ENCODE measurements at regions not wholly inside any gene's neighbourhood (a gene's known extent, or its start where the extent isn't known, plus 50 kb on each side); places are given as distances from the start of the nearest gene placed in this dataset.

DNA sequence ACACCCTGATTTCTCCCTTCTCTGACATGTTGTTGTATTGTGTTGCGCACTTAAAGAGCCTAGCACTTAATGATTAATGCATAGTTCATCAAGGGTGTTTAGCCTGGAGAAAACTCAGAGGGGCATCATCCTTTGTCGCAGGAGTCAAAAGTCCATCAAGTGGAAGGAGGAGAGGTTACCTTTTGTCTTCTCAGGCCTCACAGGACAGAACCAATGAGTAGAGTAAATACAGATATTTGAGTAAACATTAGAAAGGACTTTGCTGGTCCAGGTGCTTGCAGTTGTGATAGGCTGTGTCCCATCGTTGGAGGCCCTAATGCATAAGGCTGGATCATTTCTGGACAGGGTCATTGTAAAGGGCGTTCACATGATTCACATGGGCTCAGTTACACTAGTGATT is 430.9 kb downstream of the PCNX1 start:
- H3K27me3 ChIP-seq (ENCODE audit: control insufficient read depth, insufficient read depth, low read length): no peaks in the 10 kb centered on the region
- intact Hi-C loops (cut with micrococcal nuclease): no loop called here
- H2BK120ac ChIP-seq (ENCODE audit: low read depth, low read length): no peak overlapping the region
- 0 out of 2 replicates have a peak, but pooled peaks cover 2% of the 10 kb centered on the region for H3K36me3 ChIP-seq (ENCODE audit: control insufficient read depth, insufficient read depth, low read length)
- dilution Hi-C loops (cut with HindIII; ENCODE audit: low sequenced_read_pairs, unreplicated experiment): no loop called here
- H3K14ac ChIP-seq (replicated peaks; ENCODE audit: low read depth, low read length): no peak overlapping the region
- no peak overlapping the region for H3K4me2 ChIP-seq (ENCODE audit: low read depth, low read length)
- no peak overlapping the region for H4K8ac ChIP-seq (ENCODE audit: low read depth in 2 of 2, low read length in 2 of 2)
- H3K23ac ChIP-seq (ENCODE audit: low read depth, low read length): no peak overlapping the region
- peaks cover 15% of the 10 kb centered on the region; the same call in 1 of the 2 replicates for H4K20me1 ChIP-seq (ENCODE audit: insufficient read depth, low read length)
- H3K79me1 ChIP-seq (ENCODE audit: low read depth in 1 of 2, low read length in 2 of 2): peaks cover 51 to 72% of the 10 kb centered on the region in 2 experiments
- H3K4me3 ChIP-seq (ENCODE audit: insufficient read depth, low read depth, low read length): no peak overlapping the region
- no peaks in the 10 kb centered on the region for H3K9me3 ChIP-seq (ENCODE audit: control insufficient read depth, insufficient read depth, low read length)
- no peak overlapping the region for H2AK5ac ChIP-seq (ENCODE audit: low read depth, low read length)
- no peak overlapping the region for H3K27ac ChIP-seq (ENCODE audit: insufficient read depth, low read length)
- 100% methylated on average over 2 of the region's 4 CpGs; no CpG with 5 or more reads in 1 of the 2 experiments for WGBS, 2 experiments (ENCODE audit: extremely low coverage in 2 of 2, insufficient read length in 1 of 2)
- POLR2A ChIA-PET (ENCODE audit: unreplicated experiment): no interaction called here
- H3K9me1 ChIP-seq (ENCODE audit: insufficient read depth, low read length): 0 out of 2 replicates have a peak, but pooled peaks cover 3% of the 10 kb centered on the region
- no peak overlapping the region for H3K4ac ChIP-seq (ENCODE audit: low read depth, low read length)
- H2AK9ac ChIP-seq (replicated peaks; ENCODE audit: low read depth, low read length, poor library complexity): no peak overlapping the region
- TF ChIP-seq, protein P1, sequence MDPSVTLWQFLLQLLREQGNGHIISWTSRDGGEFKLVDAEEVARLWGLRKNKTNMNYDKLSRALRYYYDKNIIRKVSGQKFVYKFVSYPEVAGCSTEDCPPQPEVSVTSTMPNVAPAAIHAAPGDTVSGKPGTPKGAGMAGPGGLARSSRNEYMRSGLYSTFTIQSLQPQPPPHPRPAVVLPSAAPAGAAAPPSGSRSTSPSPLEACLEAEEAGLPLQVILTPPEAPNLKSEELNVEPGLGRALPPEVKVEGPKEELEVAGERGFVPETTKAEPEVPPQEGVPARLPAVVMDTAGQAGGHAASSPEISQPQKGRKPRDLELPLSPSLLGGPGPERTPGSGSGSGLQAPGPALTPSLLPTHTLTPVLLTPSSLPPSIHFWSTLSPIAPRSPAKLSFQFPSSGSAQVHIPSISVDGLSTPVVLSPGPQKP (IDR thresholded peaks at IDR 0.05; ENCODE audit: borderline replicate concordance, low read depth, low read length): no peak
- TF ChIP-seq MAZ (IDR thresholded peaks at IDR 0.05; ENCODE audit: borderline replicate concordance, low read depth, low read length): no peak
- TF ChIP-seq RAD21 (IDR thresholded peaks at IDR 0.05; ENCODE audit: low read length): no peak
- TF ChIP-seq RCOR1 (IDR thresholded peaks at IDR 0.05; ENCODE audit: insufficient replicate concordance, low read length): no peak
- TF ChIP-seq, protein P2, sequence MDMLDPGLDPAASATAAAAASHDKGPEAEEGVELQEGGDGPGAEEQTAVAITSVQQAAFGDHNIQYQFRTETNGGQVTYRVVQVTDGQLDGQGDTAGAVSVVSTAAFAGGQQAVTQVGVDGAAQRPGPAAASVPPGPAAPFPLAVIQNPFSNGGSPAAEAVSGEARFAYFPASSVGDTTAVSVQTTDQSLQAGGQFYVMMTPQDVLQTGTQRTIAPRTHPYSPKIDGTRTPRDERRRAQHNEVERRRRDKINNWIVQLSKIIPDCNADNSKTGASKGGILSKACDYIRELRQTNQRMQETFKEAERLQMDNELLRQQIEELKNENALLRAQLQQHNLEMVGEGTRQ (IDR thresholded peaks at IDR 0.05; ENCODE audit: low read depth, low read length): no peak
- in situ Hi-C loops (cut with MboI; ENCODE audit: low sequenced_read_pairs): no loop called here
- no peak overlapping the region for H3K56ac ChIP-seq (ENCODE audit: extremely low read depth, insufficient read depth, low read length)
- H2BK20ac ChIP-seq (ENCODE audit: low read depth, low read length): no peak overlapping the region
- no peak for ATAC-seq (ENCODE audit: low read depth)
- CTCF ChIA-PET: no interaction called here
- H2BK15ac ChIP-seq (ENCODE audit: low read depth, low read length): no peak overlapping the region
- H2BK5ac ChIP-seq (ENCODE audit: low read depth, low read length, poor library complexity, severe bottlenecking): no peak overlapping the region
- no peak overlapping the region for H4K91ac ChIP-seq (ENCODE audit: insufficient read depth, low read depth, low read length)
- H3K4me1 ChIP-seq (ENCODE audit: control insufficient read depth, insufficient read depth, low read length): no peaks in the 10 kb centered on the region
- H2AFZ ChIP-seq (replicated peaks; ENCODE audit: low read length, poor library complexity): no peak overlapping the region
- H4K5ac ChIP-seq (ENCODE audit: low read depth, low read length): no peak overlapping the region
- no peak overlapping the region for H3K9ac ChIP-seq (ENCODE audit: low read depth, low read length)
- H3K18ac ChIP-seq (ENCODE audit: low read depth, low read length): no peak overlapping the region
- BruUV-seq (replicated peaks): no TSS peak
- no peak for DNase-seq
